Lower leg skin (tissue), 3 donors: ENCODE measurements at regions not wholly inside any gene's neighbourhood (a gene's known extent, or its start where the extent isn't known, plus 50 kb on each side); places are given as distances from the start of the nearest gene placed in this dataset.

Experiments
- CTCF ChIP-seq, 3 donors: fragments of 450-650 bp; IDR thresholded peaks; one replicate each; pipeline ENCODE4 v1.5.1; 2016; ENCODE audit warnings: antibody characterized with exemption in 3 of 3, mild to moderate bottlenecking in 3 of 3, moderate library complexity in 2 of 3
- POLR2A ChIP-seq, 2 donors: fragments of 450-650 bp; IDR thresholded peaks; one replicate each; pipeline ENCODE4 v1.6.1; 2016 to 2017; ENCODE audit warnings: antibody characterized with exemption in 2 of 2, mild to moderate bottlenecking in 1 of 2, moderate library complexity in 1 of 2

DNA sequence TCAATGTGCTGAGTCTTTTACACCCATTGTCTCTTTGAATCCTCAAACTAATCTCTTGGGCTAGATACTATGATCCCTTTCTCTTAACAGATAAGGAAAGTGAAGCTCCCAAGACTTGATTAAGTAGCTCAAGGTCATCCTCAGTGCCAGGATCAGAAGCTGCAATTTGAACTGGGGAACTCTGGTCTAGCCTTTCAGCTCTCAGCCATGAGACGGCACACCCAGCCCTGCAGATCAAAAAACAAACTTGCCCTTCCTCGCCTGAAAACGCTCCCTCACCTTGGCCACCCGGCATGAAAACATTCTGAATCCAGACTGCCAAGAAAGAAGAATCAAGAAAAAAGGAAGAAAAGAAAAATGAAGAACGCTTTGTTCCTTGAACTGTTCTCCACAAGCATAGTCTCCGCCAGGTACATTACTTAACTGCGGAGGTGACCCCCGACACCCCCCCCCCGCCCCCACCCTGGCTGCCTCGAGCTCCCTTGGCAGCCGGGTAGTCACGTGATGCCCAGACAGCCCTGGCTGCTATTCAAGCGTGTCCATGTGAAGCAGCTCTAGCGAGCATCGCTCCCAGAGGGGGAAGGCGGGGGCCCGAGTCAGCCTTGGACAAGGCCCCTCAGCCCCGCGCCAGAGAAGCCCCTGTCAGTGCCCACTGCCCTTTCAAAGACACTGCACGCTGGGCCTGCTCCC lies 451.2 kb downstream of the MIAT start:
- TF ChIP-seq CTCF (IDR thresholded peaks at IDR 0.05), result no peak
- TF ChIP-seq POLR2A (IDR thresholded peaks at IDR 0.05), result no peak
